ENCODE measurements at regions not wholly inside any gene's neighbourhood (a gene's known extent, or its start where the extent isn't known, plus 50 kb on each side); places are given as distances from the start of the nearest gene placed in this dataset.

GRCh38 chr16:66196770-66197169, 169.7 kb upstream of the CDH5 start:
- no peak for TF ChIP-seq CTCF (IDR thresholded peaks at IDR 0.05; ENCODE audit: insufficient read depth, low read length)
- TF ChIP-seq POLR2AphosphoS5 (IDR thresholded peaks at IDR 0.05; ENCODE audit: low read depth) = no peak
- no peak for TF ChIP-seq GABPA (IDR thresholded peaks at IDR 0.05; ENCODE audit: low read depth)
